ENCODE measurements at regions not wholly inside any gene's neighbourhood (a gene's known extent, or its start where the extent isn't known, plus 50 kb on each side); places are given as distances from the start of the nearest gene placed in this dataset.

DNA sequence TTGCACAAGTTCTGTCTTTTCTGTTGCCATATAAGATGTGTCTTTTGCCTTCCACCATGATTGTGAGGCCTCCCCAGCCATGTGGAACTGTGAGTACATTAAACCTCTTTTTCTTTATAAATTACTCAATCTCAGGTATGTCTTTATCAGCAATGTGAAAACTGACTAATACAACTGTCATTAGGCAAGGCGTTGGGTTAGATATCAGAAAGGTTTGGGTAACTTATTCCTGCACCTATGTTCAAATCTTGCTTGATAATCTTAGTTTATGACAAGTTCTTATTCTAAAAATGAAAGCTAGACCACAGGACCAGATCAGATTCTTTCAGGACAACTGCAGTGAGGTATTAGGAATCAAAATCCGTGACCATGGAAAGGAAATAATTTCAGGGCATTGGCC lies 160.6 kb upstream of the BDNF start:
- H3K4me3 ChIP-seq (replicated peaks in 1 of 4; ENCODE audit: control extremely low read depth in 1 of 4, insufficient read depth in 1 of 4, low read depth in 3 of 4, low read length in 4 of 4) = no peak overlapping the region
- H4K20me1 ChIP-seq (ENCODE audit: control insufficient read depth, extremely low read depth, insufficient read depth, low read length) = no peaks in the 10 kb centered on the region
- H3K9ac ChIP-seq (ENCODE audit: insufficient read depth, low read length) = no peak overlapping the region
- H3K4me1 ChIP-seq (ENCODE audit: control insufficient read depth, extremely low read depth, insufficient read depth, low read length) = peaks cover 2% of the 10 kb centered on the region
- H3K79me2 ChIP-seq (ENCODE audit: control insufficient read depth, insufficient read depth, low read length) = no peaks in the 10 kb centered on the region
- H3K9me3 ChIP-seq (ENCODE audit: control insufficient read depth, insufficient read depth, low read depth, low read length) = no peaks in the 10 kb centered on the region
- peak in 1 of 2 donors; percentile 10 for DNase-seq (ENCODE audit: low read depth in 2 of 2)
- H3K27me3 ChIP-seq (ENCODE audit: control insufficient read depth, insufficient read depth, low read length) = no peaks in the 10 kb centered on the region
- H3K36me3 ChIP-seq (ENCODE audit: control insufficient read depth, insufficient read depth, low read length) = no peaks in the 10 kb centered on the region
- TF ChIP-seq, protein P1, sequence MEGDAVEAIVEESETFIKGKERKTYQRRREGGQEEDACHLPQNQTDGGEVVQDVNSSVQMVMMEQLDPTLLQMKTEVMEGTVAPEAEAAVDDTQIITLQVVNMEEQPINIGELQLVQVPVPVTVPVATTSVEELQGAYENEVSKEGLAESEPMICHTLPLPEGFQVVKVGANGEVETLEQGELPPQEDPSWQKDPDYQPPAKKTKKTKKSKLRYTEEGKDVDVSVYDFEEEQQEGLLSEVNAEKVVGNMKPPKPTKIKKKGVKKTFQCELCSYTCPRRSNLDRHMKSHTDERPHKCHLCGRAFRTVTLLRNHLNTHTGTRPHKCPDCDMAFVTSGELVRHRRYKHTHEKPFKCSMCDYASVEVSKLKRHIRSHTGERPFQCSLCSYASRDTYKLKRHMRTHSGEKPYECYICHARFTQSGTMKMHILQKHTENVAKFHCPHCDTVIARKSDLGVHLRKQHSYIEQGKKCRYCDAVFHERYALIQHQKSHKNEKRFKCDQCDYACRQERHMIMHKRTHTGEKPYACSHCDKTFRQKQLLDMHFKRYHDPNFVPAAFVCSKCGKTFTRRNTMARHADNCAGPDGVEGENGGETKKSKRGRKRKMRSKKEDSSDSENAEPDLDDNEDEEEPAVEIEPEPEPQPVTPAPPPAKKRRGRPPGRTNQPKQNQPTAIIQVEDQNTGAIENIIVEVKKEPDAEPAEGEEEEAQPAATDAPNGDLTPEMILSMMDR (conservative IDR thresholded peaks at IDR 0.05 in 1 of 2, IDR thresholded peaks at IDR 0.05 in 1 of 2; ENCODE audit: low read depth in 1 of 2, low read length in 2 of 2) = no peak
- TF ChIP-seq EZH2 (IDR thresholded peaks at IDR 0.05; ENCODE audit: low read length, missing control alignments) = no peak
- H2AFZ ChIP-seq (ENCODE audit: low read length) = no peak overlapping the region
- H3K27ac ChIP-seq (ENCODE audit: insufficient read depth, low read length) = no peak overlapping the region
- H3K4me2 ChIP-seq (ENCODE audit: extremely low read depth, insufficient read depth, low read length) = no peak overlapping the region

DNA sequence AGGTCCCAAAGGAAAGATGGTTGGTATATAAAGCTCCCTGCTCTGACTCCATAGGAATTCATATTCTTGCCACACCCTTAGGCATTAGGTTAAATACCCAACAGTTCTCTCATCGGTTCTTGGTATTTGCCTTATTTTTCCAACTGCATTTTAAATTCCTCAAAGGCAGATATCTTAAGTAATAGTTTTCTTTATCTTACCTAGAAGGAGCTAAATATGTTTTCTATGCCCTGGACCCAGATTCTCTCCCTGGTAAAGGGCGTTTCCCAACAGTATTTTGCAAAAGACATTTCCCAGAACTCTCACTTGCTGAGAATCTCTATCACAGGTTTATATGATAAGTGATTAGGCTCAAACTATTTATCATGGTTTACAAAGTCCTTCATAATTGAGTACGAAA lies 158.6 kb upstream of the BDNF start:
- Histone ChIP-seq H3K79me2 (ENCODE audit: control insufficient read depth, insufficient read depth, low read length) (no peaks in the 10 kb centered on the region), H3K27ac (ENCODE audit: insufficient read depth, low read length) (no peak overlapping the region), H3K27me3 (ENCODE audit: control insufficient read depth, insufficient read depth, low read length) (no peaks in the 10 kb centered on the region), H3K4me1 (ENCODE audit: control insufficient read depth, extremely low read depth, insufficient read depth, low read length) (peaks cover 2% of the 10 kb centered on the region), H2AFZ (ENCODE audit: low read length) (no peak overlapping the region), H3K9me3 (ENCODE audit: control insufficient read depth, insufficient read depth, low read depth, low read length) (no peaks in the 10 kb centered on the region), H3K9ac (ENCODE audit: insufficient read depth, low read length) (no peak overlapping the region), H3K36me3 (ENCODE audit: control insufficient read depth, insufficient read depth, low read length) (no peaks in the 10 kb centered on the region), H4K20me1 (ENCODE audit: control insufficient read depth, extremely low read depth, insufficient read depth, low read length) (no peaks in the 10 kb centered on the region), H3K4me3 (replicated peaks in 1 of 4; ENCODE audit: control extremely low read depth in 1 of 4, insufficient read depth in 1 of 4, low read depth in 3 of 4, low read length in 4 of 4) (no peak overlapping the region), H3K4me2 (ENCODE audit: extremely low read depth, insufficient read depth, low read length) (no peak overlapping the region)
- peak in 1 of 2 donors; percentile 16 for DNase-seq (ENCODE audit: low read depth in 2 of 2)
- no peak for TF ChIP-seq EZH2 (IDR thresholded peaks at IDR 0.05; ENCODE audit: low read length, missing control alignments)
- TF ChIP-seq, protein P1 (conservative IDR thresholded peaks at IDR 0.05 in 1 of 2, IDR thresholded peaks at IDR 0.05 in 1 of 2; ENCODE audit: low read depth in 1 of 2, low read length in 2 of 2) = no peak

DNA sequence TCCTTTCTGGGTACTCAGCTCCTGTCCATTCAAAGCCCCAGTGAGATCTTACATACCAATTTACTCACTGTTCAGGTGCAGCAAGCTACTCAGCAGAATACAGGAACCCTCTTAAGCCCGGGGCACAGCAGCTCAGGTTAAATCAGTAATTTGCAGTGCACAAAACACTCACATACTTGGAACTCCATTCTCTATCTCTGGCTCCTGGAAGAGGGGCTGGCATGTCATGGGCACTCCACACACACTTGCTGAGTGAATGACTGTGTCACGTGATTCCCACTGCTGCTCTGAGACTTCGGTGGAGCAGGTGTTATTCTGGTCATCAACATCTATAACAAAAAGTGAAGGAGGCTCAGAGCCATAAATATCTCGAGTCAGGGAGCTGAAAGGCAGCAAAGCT lies 157.3 kb upstream of the BDNF start:
- H3K9ac ChIP-seq (ENCODE audit: insufficient read depth, low read length) = no peak overlapping the region
- H3K27ac ChIP-seq (ENCODE audit: insufficient read depth, low read length) = no peak overlapping the region
- no peaks in the 10 kb centered on the region for H3K27me3 ChIP-seq (ENCODE audit: control insufficient read depth, insufficient read depth, low read length)
- no peaks in the 10 kb centered on the region for H3K36me3 ChIP-seq (ENCODE audit: control insufficient read depth, insufficient read depth, low read length)
- H2AFZ ChIP-seq (ENCODE audit: low read length) = no peak overlapping the region
- TF ChIP-seq, protein P1 (conservative IDR thresholded peaks at IDR 0.05 in 1 of 2, IDR thresholded peaks at IDR 0.05 in 1 of 2; ENCODE audit: low read depth in 1 of 2, low read length in 2 of 2) = no peak
- no peak for TF ChIP-seq EZH2 (IDR thresholded peaks at IDR 0.05; ENCODE audit: low read length, missing control alignments)
- H3K4me2 ChIP-seq (ENCODE audit: extremely low read depth, insufficient read depth, low read length) = no peak overlapping the region
- H3K4me1 ChIP-seq (ENCODE audit: control insufficient read depth, extremely low read depth, insufficient read depth, low read length) = peaks cover 2% of the 10 kb centered on the region
- H4K20me1 ChIP-seq (ENCODE audit: control insufficient read depth, extremely low read depth, insufficient read depth, low read length) = no peaks in the 10 kb centered on the region
- H3K9me3 ChIP-seq (ENCODE audit: control insufficient read depth, insufficient read depth, low read depth, low read length) = no peaks in the 10 kb centered on the region
- H3K4me3 ChIP-seq (replicated peaks in 1 of 4; ENCODE audit: control extremely low read depth in 1 of 4, insufficient read depth in 1 of 4, low read depth in 3 of 4, low read length in 4 of 4) = no peak overlapping the region
- no peak for DNase-seq (ENCODE audit: low read depth in 2 of 2)
- H3K79me2 ChIP-seq (ENCODE audit: control insufficient read depth, insufficient read depth, low read length) = no peaks in the 10 kb centered on the region

Data from fibroblast of lung (primary cell).